ENCODE measurements at regions not wholly inside any gene's neighbourhood (a gene's known extent, or its start where the extent isn't known, plus 50 kb on each side); places are given as distances from the start of the nearest gene placed in this dataset.

GRCh38 chr12:72792889-72793288, 520.7 kb downstream of the TRHDE start:
- no peak for TF ChIP-seq ZNF274 (IDR thresholded peaks at IDR 0.05; ENCODE audit: low read depth, low read length)
- TF ChIP-seq YY1 (IDR thresholded peaks at IDR 0.05; ENCODE audit: insufficient read depth, insufficient read length), result no peak
